ENCODE measurements at regions not wholly inside any gene's neighbourhood (a gene's known extent, or its start where the extent isn't known, plus 50 kb on each side); places are given as distances from the start of the nearest gene placed in this dataset.

- Mint-ChIP-seq H3K27ac (no peak overlapping the region), H3K36me3 (ENCODE audit: low read depth) (peaks cover 3% of the 10 kb centered on the region)
Measured at GRCh38 chr3:187828579-187829452, 83.5 kb upstream of the BCL6 start.

GRCh38 chr3:187830181-187830580 lies 84.9 kb upstream of the BCL6 start:
- peaks cover 31% of the 10 kb centered on the region for H3K4me1 Mint-ChIP-seq
- H3K27me3 Mint-ChIP-seq = no peaks in the 10 kb centered on the region
- ChIA-PET CTCF (no interaction called here), POLR2A (no interaction called here)
- H3K27ac Mint-ChIP-seq = no peak overlapping the region
- DNase-seq = no peak
- H3K4me3 Mint-ChIP-seq = no peak overlapping the region
- H3K36me3 Mint-ChIP-seq (ENCODE audit: low read depth) = peaks cover 15% of the 10 kb centered on the region
- H3K9me3 Mint-ChIP-seq = peaks cover 8% of the 10 kb centered on the region

More at GRCh38 chr3:187828579-187829452, 83.5 kb upstream of the BCL6 start:
- H3K9me3 Mint-ChIP-seq = no peaks in the 10 kb centered on the region
- H3K4me1 Mint-ChIP-seq = peaks cover 25% of the 10 kb centered on the region
- ChIA-PET CTCF (interaction anchor here (1.4 kb wide), 1 partner anchor 89 kb away, joined by 3 read pairs; no protein-coding TSS in a partner anchor), POLR2A (interaction anchor here (0.9 kb wide), 1 partner anchor 81 kb away, joined by 4 read pairs; no protein-coding TSS in a partner anchor)
- no peak for DNase-seq
- H3K27me3 Mint-ChIP-seq = no peaks in the 10 kb centered on the region
- no peak overlapping the region for H3K4me3 Mint-ChIP-seq

- no peak for DNase-seq
- Mint-ChIP-seq H3K9me3 (peaks cover 11% of the 10 kb centered on the region), H3K4me3 (no peak overlapping the region), H3K27ac (no peak overlapping the region), H3K4me1 (peaks cover 31% of the 10 kb centered on the region), H3K36me3 (ENCODE audit: low read depth) (peaks cover 16% of the 10 kb centered on the region), H3K27me3 (no peaks in the 10 kb centered on the region)
- ChIA-PET POLR2A (interaction anchor here (1.0 kb wide), 1 partner anchor 28 kb away, joined by 4 read pairs; no protein-coding TSS in a partner anchor), CTCF (interaction anchor here (0.8 to 2.3 kb wide), 5 partner anchors 84 to 323 kb away, joined by 3 to 20 read pairs (median 5); partner anchors contain the start of gene BCL6)
Measured at GRCh38 chr3:187831125-187832051, 86.1 kb upstream of the BCL6 start.

- Mint-ChIP-seq H3K27me3 (no peaks in the 10 kb centered on the region), H3K36me3 (ENCODE audit: low read depth) (peaks cover 16% of the 10 kb centered on the region), H3K4me1 (peaks cover 31% of the 10 kb centered on the region), H3K4me3 (no peak overlapping the region), H3K9me3 (peaks cover 11% of the 10 kb centered on the region), H3K27ac (no peak overlapping the region)
- CTCF ChIA-PET = interaction anchor here (0.8 to 2.3 kb wide), 5 partner anchors 85 to 323 kb away, joined by 3 to 20 read pairs (median 5); partner anchors contain the start of gene BCL6
- POLR2A ChIA-PET = interaction anchor here (1.0 kb wide), 1 partner anchor 29 kb away, joined by 4 read pairs; no protein-coding TSS in a partner anchor
- no peak for DNase-seq
Measured at GRCh38 chr3:187832202-187832601, 86.9 kb upstream of the BCL6 start.

- Mint-ChIP-seq H3K27ac (no peak overlapping the region), H3K27me3 (no peaks in the 10 kb centered on the region), H3K36me3 (ENCODE audit: low read depth) (peaks cover 16% of the 10 kb centered on the region), H3K9me3 (peaks cover 11% of the 10 kb centered on the region), H3K4me1 (peaks cover 29% of the 10 kb centered on the region), H3K4me3 (no peak overlapping the region)
- ChIA-PET POLR2A (no interaction called here), CTCF (interaction anchor here (2.3 kb wide), 1 partner anchor 86 kb away, joined by 20 read pairs; the partner anchor contains the start of gene BCL6)
- DNase-seq = no peak
Measured at GRCh38 chr3:187833375-187833774, 88.1 kb upstream of the BCL6 start.

- Mint-ChIP-seq H3K4me1 (peaks cover 22% of the 10 kb centered on the region), H3K4me3 (no peak overlapping the region), H3K27me3 (no peaks in the 10 kb centered on the region), H3K9me3 (peaks cover 11% of the 10 kb centered on the region), H3K36me3 (ENCODE audit: low read depth) (peaks cover 16% of the 10 kb centered on the region), H3K27ac (no peak overlapping the region)
- ChIA-PET CTCF (no interaction called here), POLR2A (no interaction called here)
- no peak for DNase-seq
Measured at GRCh38 chr3:187833799-187834578, 88.7 kb upstream of the BCL6 start.

GRCh38 chr3:187836823-187837770 lies 91.8 kb upstream of the BCL6 start:
- ChIA-PET CTCF (no interaction called here), POLR2A (no interaction called here)
- DNase-seq = no peak
- H3K4me1 Mint-ChIP-seq = peaks cover 13% of the 10 kb centered on the region
- H3K36me3 Mint-ChIP-seq (ENCODE audit: low read depth) = peaks cover 13% of the 10 kb centered on the region
- no peak overlapping the region for H3K27ac Mint-ChIP-seq
- no peaks in the 10 kb centered on the region for H3K27me3 Mint-ChIP-seq
- no peak overlapping the region for H3K4me3 Mint-ChIP-seq
- peaks cover 11% of the 10 kb centered on the region for H3K9me3 Mint-ChIP-seq

- no peak for DNase-seq
- Mint-ChIP-seq H3K9me3 (peaks cover 11% of the 10 kb centered on the region), H3K27me3 (no peaks in the 10 kb centered on the region), H3K27ac (no peak overlapping the region), H3K36me3 (ENCODE audit: low read depth) (peaks cover 13% of the 10 kb centered on the region), H3K4me3 (no peak overlapping the region), H3K4me1 (peaks cover 7% of the 10 kb centered on the region)
- ChIA-PET CTCF (interaction anchor here (0.9 to 1.5 kb wide), 2 partner anchors 15 to 92 kb away, joined by 3 to 4 read pairs; partner anchors contain the start of gene BCL6), POLR2A (no interaction called here)
Measured at GRCh38 chr3:187838016-187838540, 92.8 kb upstream of the BCL6 start.

GRCh38 chr3:187839422-187839821 lies 94.2 kb upstream of the BCL6 start:
- H3K27ac Mint-ChIP-seq = no peak overlapping the region
- POLR2A ChIA-PET = no interaction called here
- CTCF ChIA-PET = interaction anchor here (1.5 kb wide), 1 partner anchor 94 kb away, joined by 4 read pairs; the partner anchor contains the start of gene BCL6
- peaks cover 10% of the 10 kb centered on the region for H3K9me3 Mint-ChIP-seq
- H3K27me3 Mint-ChIP-seq = no peaks in the 10 kb centered on the region
- peaks cover 8% of the 10 kb centered on the region for H3K36me3 Mint-ChIP-seq (ENCODE audit: low read depth)
- H3K4me3 Mint-ChIP-seq = no peak overlapping the region
- DNase-seq = no peak
- peaks cover 3% of the 10 kb centered on the region for H3K4me1 Mint-ChIP-seq

- peaks cover under 1% of the 10 kb centered on the region for H3K4me1 Mint-ChIP-seq
- ChIA-PET POLR2A (no interaction called here), CTCF (no interaction called here)
- no peaks in the 10 kb centered on the region for H3K27me3 Mint-ChIP-seq
- H3K36me3 Mint-ChIP-seq (ENCODE audit: low read depth) = no peaks in the 10 kb centered on the region
- DNase-seq = no peak
- peaks cover 1% of the 10 kb centered on the region for H3K9me3 Mint-ChIP-seq
- no peak overlapping the region for H3K4me3 Mint-ChIP-seq
- H3K27ac Mint-ChIP-seq = no peak overlapping the region
Measured at GRCh38 chr3:187840856-187841255, 95.6 kb upstream of the BCL6 start.

GRCh38 chr3:187841560-187841959 lies 96.3 kb upstream of the BCL6 start:
- H3K9me3 Mint-ChIP-seq = no peaks in the 10 kb centered on the region
- POLR2A ChIA-PET = no interaction called here
- no peaks in the 10 kb centered on the region for H3K27me3 Mint-ChIP-seq
- H3K4me1 Mint-ChIP-seq = peaks cover 2% of the 10 kb centered on the region
- H3K4me3 Mint-ChIP-seq = no peak overlapping the region
- H3K27ac Mint-ChIP-seq = no peak overlapping the region
- DNase-seq = no peak
- H3K36me3 Mint-ChIP-seq (ENCODE audit: low read depth) = no peaks in the 10 kb centered on the region
- CTCF ChIA-PET = no interaction called here
